ENCODE measurements at regions not wholly inside any gene's neighbourhood (a gene's known extent, or its start where the extent isn't known, plus 50 kb on each side); places are given as distances from the start of the nearest gene placed in this dataset.

DNA sequence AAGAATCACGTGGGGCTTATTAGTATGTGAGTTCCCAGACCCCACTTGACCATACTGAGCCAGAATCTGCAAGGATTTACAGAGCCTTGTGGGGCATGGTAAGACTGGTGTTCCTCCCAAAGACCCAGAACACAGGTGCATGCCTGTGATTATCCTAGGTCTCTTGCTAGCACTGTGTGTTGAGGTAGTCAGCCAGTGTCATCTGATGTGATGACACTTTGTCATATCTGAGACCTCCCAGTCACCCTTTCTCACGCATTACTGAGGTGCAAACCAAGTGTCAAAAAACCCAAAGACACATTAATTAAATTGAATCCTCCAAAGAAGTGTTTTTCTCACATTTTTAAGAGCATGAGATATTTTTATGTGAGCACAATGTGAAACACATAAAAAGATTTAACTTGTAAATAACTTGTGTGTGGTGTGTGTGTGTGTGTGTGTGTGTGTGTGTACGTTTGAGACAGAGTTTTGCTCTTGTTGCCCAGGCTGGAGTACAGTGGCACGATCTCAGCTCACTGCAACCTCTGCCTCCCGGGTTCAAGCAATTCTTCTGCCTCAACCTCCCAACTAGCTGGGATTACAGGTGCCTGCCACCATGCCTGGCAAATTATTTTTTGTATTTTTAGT lies 162.0 kb upstream of the PRPS1L1 start:
- BruUV-seq (replicated peaks), result no TSS peak
- ChIA-PET SMC1A (ENCODE audit: uncharacterized antibody, unreplicated experiment) (interaction anchor here (1.0 kb wide), 1 partner anchor 28 kb away, joined by 3 read pairs; no protein-coding TSS in a partner anchor), RAD21 (ENCODE audit: unreplicated experiment) (no interaction called here), POLR2A (no interaction called here), CTCF (no interaction called here)
- Histone ChIP-seq H4K20me1 (ENCODE audit: control insufficient read depth, insufficient read depth) (no peaks in the 10 kb centered on the region), H3K27ac (ENCODE audit: control insufficient read depth, insufficient read depth) (no peak overlapping the region), H3K9me3 (replicated peaks; ENCODE audit: control insufficient read depth, insufficient read depth, low read length) (no peaks in the 10 kb centered on the region), H2AFZ (ENCODE audit: control insufficient read depth, low read depth, low read length) (no peak overlapping the region), H3K27me3 (replicated peaks in 1 of 2; ENCODE audit: control insufficient read depth in 2 of 2, insufficient read depth in 2 of 2, low read length in 1 of 2) (no peaks in the 10 kb centered on the region), H3K4me2 (ENCODE audit: control insufficient read depth, insufficient read depth) (no peak overlapping the region), H3K79me2 (ENCODE audit: control insufficient read depth, insufficient read depth, low read length) (no peaks in the 10 kb centered on the region), H3K9ac (ENCODE audit: control insufficient read depth, insufficient read depth, low read length) (no peak overlapping the region), H3K4me3 (no peak overlapping the region), H3K36me3 (ENCODE audit: control insufficient read depth in 2 of 2, insufficient read depth in 2 of 2, low read length in 1 of 2) (no peaks in the 10 kb centered on the region), H3K4me1 (ENCODE audit: control insufficient read depth, insufficient read depth, low read length) (no peaks in the 10 kb centered on the region)
- no peak for DNase-seq (ENCODE audit: low read depth, low spot score)
- FAIRE-seq, result no peak
- under 1% methylated on average over 5 of the region's 5 CpGs for WGBS (ENCODE audit: insufficient coverage, insufficient replicate concordance, low lambda C conversion rate, missing lambda C conversion rate)
- in situ Hi-C loops (cut with MboI) (no loop called here), intact Hi-C loops (cut with micrococcal nuclease; ENCODE audit: unreplicated experiment) (no loop called here)
- no peak for ATAC-seq
- peak; percentile 40; the same call in 1 of the 2 replicates for TF ChIP-seq MTA2 (IDR thresholded peaks at IDR 0.05; ENCODE audit: low read depth)
- TF ChIP-seq NFIC (IDR thresholded peaks at IDR 0.05; ENCODE audit: low read depth, low read length), result no peak
- peak in 1 of 2 experiments; percentile 18; a peak in 1 of 4 replicates for TF ChIP-seq BHLHE40 (IDR thresholded peaks at IDR 0.05; ENCODE audit: borderline replicate concordance in 1 of 2, low read depth in 2 of 2, low read length in 1 of 2)

DNA sequence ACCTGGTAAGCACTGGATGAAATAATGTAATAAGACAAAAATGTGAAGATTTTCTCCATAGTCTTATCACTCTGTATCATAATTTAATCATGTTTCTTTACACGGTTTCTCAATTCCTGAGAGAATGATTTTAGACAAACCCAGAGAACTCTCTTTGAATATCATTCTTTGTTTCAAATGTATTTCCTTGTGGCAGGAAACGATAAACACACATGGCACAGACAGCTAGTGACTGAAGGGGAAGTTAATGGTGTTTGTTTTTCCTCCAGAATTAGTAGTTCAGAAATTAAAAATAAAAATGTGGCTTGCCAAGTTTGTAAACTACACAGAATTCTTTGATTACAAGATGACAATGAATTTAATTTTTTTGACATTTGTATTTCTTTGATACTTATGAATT lies 163.7 kb upstream of the PRPS1L1 start:
- Histone ChIP-seq H3K4me3 (no peak overlapping the region), H3K4me1 (ENCODE audit: control insufficient read depth, insufficient read depth, low read length) (no peaks in the 10 kb centered on the region), H3K36me3 (ENCODE audit: control insufficient read depth in 2 of 2, insufficient read depth in 2 of 2, low read length in 1 of 2) (no peaks in the 10 kb centered on the region), H3K9ac (ENCODE audit: control insufficient read depth, insufficient read depth, low read length) (no peak overlapping the region), H4K20me1 (ENCODE audit: control insufficient read depth, insufficient read depth) (no peaks in the 10 kb centered on the region), H2AFZ (ENCODE audit: control insufficient read depth, low read depth, low read length) (no peak overlapping the region), H3K79me2 (ENCODE audit: control insufficient read depth, insufficient read depth, low read length) (no peaks in the 10 kb centered on the region), H3K9me3 (replicated peaks; ENCODE audit: control insufficient read depth, insufficient read depth, low read length) (no peaks in the 10 kb centered on the region), H3K4me2 (ENCODE audit: control insufficient read depth, insufficient read depth) (no peak overlapping the region), H3K27me3 (replicated peaks in 1 of 2; ENCODE audit: control insufficient read depth in 2 of 2, insufficient read depth in 2 of 2, low read length in 1 of 2) (no peaks in the 10 kb centered on the region), H3K27ac (ENCODE audit: control insufficient read depth, insufficient read depth) (no peak overlapping the region)
- no peak for FAIRE-seq
- intact Hi-C loops (cut with micrococcal nuclease; ENCODE audit: unreplicated experiment), result no loop called here
- no TSS peak for BruUV-seq (replicated peaks)
- ChIA-PET SMC1A (ENCODE audit: uncharacterized antibody, unreplicated experiment) (no interaction called here), POLR2A (no interaction called here), RAD21 (ENCODE audit: unreplicated experiment) (interaction anchor here (0.6 kb wide), 1 partner anchor 33 kb away, joined by 3 read pairs; no protein-coding TSS in a partner anchor), CTCF (interaction anchor here (0.6 to 1.5 kb wide), 3 partner anchors 9 to 161 kb away, joined by 3 read pairs; no protein-coding TSS in a partner anchor)
- DNase-seq (ENCODE audit: low read depth, low spot score), result no peak
- WGBS (ENCODE audit: insufficient coverage, insufficient replicate concordance, low lambda C conversion rate, missing lambda C conversion rate), result 2% methylated on average over 2 of the region's 2 CpGs
- no peak for ATAC-seq
- in situ Hi-C loops (cut with MboI), result no loop called here
- no peak for TF ChIP-seq PAX8 (IDR thresholded peaks at IDR 0.05)
- TF ChIP-seq BACH1 (IDR thresholded peaks at IDR 0.05; ENCODE audit: borderline replicate concordance), result no peak
- no peak for TF ChIP-seq REST (IDR thresholded peaks at IDR 0.05; ENCODE audit: low read depth, low read length)
- no peak for TF ChIP-seq IRF3 (IDR thresholded peaks at IDR 0.05)
- no peak for TF ChIP-seq LARP7 (IDR thresholded peaks at IDR 0.05)
- no peak for TF ChIP-seq E2F8 (IDR thresholded peaks at IDR 0.05; ENCODE audit: low read depth, partially characterized antibody)
- no peak for TF ChIP-seq KLF5 (IDR thresholded peaks at IDR 0.05; ENCODE audit: partially characterized antibody)
